Stimulated activated CD4-positive, alpha-beta T cell treated with anti-CD3 and anti-CD28 coated beads, Interleukin-2, amount 100 ng/mL, for 4 hours (primary cell): ENCODE measurements at regions not wholly inside any gene's neighbourhood (a gene's known extent, or its start where the extent isn't known, plus 50 kb on each side); places are given as distances from the start of the nearest gene placed in this dataset.

Experiments
- DNase-seq: peaks from one replicate; pipeline ENCODE4 v3.0.0-alpha.2; 2020; ENCODE audit warnings: low read depth

- DNase-seq: no peak
These were observed 542.3 kb downstream of the BCOR start for GRCh38 chrX:39555431-39555830.

DNA sequence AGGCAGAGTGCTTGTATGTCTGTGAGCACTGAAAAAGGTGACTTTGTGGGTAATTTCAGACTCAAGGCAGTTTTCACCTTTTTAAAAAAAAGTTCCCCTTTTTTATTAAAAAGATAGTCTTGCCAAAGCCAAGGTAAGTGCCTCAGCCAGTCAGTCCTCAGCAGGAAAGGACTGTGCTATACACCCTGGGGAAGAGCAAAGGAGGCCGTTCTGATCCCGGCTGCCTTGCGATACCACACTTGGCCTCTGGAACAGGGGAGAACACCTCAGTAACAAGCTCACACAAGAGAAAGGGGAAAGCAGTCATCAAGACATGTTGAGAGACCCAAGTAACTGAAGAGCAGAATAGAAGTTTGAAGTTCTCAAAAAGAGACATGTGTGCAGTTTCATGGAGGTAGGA lies 541.7 kb downstream of the BCOR start:
- no peak for DNase-seq

DNA sequence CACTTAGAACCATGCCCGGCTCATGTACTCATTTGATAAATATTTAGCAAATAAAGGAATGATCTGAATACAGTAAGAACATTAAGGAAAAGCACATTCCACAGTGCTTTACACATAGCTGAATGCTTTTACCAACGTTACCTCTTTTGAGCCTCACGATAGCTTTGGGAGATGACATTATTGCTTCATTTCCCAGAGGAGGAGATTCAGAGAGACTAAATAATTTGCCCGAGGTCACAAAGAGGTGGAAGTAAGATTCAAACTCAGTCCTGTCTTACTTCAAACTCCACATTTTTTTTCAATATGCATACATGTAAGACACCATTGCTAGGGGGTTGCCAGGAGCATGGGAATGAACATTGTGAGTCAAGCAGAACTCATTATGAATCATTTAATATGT lies 538.5 kb downstream of the BCOR start:
- no peak for DNase-seq

GRCh38 chrX:39560271-39560670 lies 537.5 kb downstream of the BCOR start:
- DNase-seq: no peak

DNA sequence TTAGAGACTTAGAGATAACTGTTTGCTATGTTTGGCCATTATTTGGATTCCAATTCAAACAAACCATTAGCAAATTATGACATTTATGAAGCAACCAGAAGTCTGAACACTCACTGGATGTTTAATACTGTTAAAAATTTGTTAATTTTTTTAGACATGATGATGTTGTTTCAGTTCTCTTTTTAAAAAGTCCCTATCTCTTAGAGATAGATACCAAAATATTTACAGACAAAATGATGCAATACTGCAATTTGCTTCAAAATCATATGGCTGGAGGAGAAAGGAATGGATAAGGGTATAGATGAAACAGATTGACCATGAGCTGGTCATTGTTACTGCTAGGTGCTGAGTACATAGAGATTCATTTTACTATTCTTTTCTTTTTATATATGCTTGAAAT lies 534.6 kb downstream of the BCOR start:
- no peak for DNase-seq

- DNase-seq: no peak
These were observed 533.0 kb downstream of the BCOR start for GRCh38 chrX:39564751-39565150.

GRCh38 chrX:39574178-39574577 lies 523.6 kb downstream of the BCOR start:
- DNase-seq: no peak

DNA sequence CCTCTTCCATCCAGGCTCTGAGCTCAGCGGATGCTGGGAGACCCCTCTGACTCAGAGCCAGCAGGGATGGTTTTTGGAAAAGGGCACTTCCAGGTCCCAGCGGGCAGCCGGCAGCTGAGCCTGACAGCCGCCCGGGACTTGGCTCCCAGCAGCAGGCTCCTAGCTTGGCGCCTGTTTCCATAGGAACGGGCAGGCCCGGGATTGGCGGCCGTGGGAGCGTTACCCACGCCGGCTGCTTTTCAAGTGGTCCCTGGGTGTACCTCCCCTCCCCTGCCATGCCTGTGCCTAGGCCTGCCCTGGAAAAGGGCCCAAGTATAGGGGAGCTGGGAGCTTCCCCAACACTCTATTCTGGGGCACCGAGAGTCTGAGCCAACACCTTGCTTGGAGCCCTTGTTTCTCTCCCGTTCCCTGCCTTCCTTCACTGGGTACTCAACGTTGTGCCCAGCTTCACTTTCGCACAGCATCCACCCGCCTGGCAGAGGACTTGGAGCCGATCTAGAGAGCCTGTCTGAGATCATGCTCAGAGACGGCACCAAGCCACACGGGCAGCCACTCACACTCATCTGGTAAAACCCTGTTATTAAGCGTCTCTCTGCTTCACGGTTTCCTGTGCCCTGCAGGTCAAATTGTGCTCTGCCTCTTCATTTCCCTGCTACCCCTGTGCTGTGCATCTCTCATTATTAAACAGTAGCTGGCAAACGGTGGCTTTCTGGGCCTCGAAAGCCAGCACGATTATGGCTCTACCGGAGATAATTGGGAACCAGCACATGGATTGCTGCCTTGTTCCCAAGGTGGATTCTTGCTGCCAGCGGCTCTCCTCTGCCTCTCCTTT lies 521.5 kb downstream of the BCOR start:
- no peak for DNase-seq

DNA sequence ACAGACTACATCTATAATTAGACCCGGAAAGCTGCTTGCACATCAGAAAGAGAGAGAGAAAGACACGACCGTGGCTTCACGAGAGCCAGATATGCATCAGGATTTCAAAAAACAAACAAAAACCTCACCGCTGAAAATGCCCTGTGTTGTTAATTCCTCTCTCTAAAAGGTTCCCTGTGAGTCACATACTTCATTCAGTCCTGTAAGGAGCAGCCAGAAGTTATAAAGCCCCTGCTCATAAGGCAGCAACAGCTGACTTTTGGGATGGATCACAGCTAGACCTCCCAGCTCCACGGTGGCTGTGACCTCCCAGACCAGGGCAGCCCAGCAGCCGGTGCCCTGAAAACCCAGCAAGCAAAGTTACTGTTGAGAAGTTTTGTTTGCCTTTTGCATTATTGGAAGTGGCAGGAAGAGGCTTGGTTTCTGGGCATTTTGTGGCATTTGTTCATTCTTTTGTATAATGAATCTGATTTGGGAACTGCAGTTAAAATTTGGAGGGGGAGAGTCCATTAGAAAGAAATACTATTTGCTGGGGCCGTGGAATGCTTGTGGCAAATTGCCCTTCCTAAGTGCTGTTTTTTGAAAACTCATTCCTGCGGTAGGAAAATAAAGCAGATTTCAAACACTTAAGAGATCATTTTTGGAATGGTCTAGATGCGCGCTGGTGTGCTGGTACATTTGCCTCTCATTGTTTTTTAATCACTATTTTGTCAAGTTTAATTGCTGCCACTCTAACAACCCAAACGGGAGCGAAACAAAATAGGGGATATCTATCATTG lies 520.4 kb downstream of the BCOR start:
- DNase-seq: no peak

GRCh38 chrX:39577985-39578869 lies 519.5 kb downstream of the BCOR start:
- DNase-seq: peak; percentile 5

DNA sequence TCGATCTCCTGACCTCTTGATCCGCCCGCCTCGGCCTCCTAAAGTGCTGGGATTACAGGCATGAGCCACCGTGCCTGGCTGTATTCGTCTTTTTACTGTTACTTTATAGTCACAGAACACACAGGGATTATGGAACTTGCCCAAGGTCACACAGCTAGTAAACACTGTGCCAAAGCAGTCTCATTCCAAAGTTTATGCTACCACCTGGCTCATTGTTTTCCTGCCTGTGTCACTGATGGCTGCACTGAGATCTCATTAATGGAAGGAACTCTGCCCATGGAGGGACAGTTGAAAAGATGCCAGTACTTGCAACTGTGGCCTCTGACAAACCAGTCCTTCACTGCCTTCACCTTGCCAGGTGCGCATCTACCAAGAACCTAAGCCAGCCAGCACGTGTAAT lies 517.7 kb downstream of the BCOR start:
- DNase-seq: no peak

GRCh38 chrX:39581411-39581810 lies 516.3 kb downstream of the BCOR start:
- no peak for DNase-seq

GRCh38 chrX:39582091-39582490 lies 515.7 kb downstream of the BCOR start:
- DNase-seq: no peak

GRCh38 chrX:39582976-39583375 lies 514.8 kb downstream of the BCOR start:
- DNase-seq: no peak

- DNase-seq: no peak
These were observed 511.9 kb downstream of the BCOR start for GRCh38 chrX:39585808-39586207.

DNA sequence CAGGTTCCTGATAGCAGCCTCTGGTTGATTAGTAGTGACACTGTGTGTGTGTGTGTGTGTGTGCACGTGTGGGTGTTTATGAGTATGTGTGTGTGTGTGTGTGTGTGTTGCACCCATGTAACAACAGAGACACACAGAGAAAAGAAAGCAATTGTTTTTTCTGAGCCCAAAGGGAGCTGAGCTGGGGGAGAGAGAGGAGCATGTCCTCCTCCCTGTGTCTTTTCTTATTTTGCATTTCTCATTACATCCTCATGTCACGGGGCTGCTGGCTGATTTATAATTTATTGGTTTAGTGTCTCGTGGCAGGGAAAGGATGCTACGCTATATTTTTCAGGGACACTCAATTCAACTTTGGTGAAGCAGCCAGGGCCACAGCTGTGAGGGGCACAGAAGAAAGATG lies 511.4 kb downstream of the BCOR start:
- DNase-seq: no peak

- no peak for DNase-seq
These were observed 506.7 kb downstream of the BCOR start for GRCh38 chrX:39591099-39591498.

- no peak for DNase-seq
These were observed 505.0 kb downstream of the BCOR start for GRCh38 chrX:39592776-39593175.

GRCh38 chrX:39595977-39596376 lies 501.8 kb downstream of the BCOR start:
- no peak for DNase-seq

DNA sequence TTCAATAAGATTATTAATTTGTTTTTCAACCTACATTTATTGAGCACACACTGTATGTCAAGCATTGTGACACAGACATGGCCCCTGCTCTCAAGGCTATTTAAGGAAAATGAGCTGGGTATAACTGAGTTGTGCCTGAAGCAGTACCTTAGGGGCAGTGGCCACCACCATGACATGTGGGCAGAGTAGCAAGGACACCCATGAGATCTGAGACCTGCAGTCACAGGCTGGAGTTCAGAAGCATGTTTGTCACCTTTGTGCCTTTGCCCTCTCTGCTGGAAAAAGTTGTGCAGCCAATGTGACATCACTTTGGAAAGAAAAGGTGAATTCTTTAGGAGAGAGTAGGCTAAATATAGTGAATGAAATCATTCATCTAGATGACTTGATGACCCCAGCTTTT lies 501.3 kb downstream of the BCOR start:
- DNase-seq: no peak

DNA sequence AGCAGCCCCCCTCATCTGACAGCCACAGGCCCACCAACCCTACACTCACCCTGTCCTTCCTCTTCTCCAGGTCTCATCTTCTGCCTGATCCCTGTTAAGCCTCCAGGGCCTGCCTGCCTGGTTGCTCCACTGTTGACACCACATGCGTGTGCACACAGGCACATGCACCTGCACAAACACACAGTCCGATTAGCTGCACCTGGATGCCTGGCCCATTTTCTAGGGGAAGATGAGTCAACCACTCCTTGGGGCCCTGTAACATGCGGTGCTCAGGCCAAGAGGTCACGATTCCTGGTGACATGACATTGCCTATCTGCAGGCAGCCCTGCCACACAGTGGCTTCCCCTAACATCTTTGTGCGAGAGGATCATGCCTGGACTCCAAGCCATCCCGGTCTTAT lies 498.4 kb downstream of the BCOR start:
- no peak for DNase-seq

GRCh38 chrX:39600222-39600621 lies 497.5 kb downstream of the BCOR start:
- no peak for DNase-seq
